HK-2 (cell line): ENCODE measurements at regions not wholly inside any gene's neighbourhood (a gene's known extent, or its start where the extent isn't known, plus 50 kb on each side); places are given as distances from the start of the nearest gene placed in this dataset.
"Not testable (repeated sequence)": the region's sequence is repeated elsewhere in the genome, so short reads cannot be mapped to it uniquely, and the experiment has no call there.

Experiments used
- DNase-seq: peaks from one replicate; pipeline ENCODE4 v3.0.0-alpha.2; 2018; ENCODE audit not compliant: unreplicated experiment

DNA sequence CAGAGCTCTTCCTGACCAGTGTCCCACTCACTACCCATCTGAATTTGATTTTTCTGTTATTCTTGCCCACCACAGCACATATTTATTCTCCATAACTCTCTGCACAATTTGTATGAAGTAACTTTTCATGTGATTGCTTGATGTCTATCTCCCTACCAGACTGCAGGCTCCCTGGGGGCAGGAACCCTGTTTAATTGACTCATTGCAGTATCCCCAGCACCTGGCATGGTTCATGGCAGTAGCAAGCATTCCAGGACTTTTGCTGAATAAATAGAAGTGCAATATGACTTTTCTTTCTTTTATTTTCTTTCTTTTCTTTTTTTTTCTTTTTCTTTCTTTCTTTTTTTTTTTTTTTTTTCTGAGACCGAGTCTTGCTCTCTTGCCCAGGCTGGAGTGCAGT, 88.7 kb upstream of the XPO1 start:
- DNase-seq = no peak

DNA sequence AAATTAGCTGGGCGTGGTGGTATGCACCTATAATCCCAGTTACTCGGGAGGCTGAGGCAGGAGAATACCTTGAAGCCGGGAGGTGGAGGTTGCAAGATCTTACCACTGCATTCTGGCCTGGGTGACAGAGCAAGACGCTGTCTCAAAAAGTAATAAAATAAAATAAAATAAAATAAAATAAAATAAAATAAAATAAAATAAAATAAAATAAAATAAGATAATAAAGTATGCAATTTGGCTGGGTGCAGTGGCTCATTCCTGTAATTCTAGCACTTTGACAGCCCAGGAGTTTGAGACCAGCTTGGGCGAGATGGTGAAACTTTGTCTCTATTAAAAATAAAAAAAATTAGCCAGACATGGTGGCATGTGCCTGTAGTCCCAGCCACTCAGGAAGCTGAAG, 85.6 kb upstream of the XPO1 start:
- DNase-seq = no peak

DNA sequence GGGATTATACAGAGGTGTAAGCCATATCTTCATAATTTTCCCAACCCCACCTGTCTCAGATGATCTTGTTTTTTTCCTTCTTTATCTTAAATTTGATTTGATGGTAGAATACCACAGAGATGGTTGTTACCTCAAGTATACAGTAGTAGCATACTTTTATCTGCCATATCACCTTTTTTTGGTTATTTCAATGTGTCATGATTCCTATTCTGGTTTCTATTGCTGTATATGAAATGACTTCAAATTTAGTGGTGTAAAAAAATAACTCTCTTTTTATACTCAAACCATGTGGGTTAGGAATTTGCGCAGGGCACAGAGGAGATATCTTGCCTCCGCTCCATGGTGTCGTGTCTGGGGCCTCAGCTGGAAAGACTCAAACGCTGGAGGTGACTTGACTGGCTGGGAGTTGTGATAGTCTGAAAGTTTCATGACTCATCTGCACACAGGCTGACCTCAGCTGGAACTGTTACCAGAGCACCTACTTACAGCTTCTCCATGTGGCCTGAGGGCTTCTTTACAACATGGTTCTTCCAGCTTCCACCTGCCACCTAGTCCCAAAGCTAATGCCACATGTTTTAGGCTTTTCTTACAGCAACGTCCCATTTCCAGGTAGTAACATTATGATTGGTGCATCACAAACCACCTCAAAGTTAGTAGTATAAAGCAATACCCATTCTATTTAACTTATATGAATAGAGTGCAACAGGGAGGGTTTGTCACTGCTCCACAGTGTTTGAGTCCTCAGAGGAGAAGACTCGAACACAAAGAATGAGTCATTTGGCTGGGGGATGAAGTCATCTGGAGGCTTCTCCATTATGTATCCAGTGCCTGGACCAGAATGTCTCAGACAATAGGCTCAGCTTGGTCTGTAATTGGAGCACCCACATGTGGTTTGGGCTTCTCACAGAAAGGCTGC, 82.3 kb upstream of the XPO1 start:
- DNase-seq = peak; percentile 19

DNA sequence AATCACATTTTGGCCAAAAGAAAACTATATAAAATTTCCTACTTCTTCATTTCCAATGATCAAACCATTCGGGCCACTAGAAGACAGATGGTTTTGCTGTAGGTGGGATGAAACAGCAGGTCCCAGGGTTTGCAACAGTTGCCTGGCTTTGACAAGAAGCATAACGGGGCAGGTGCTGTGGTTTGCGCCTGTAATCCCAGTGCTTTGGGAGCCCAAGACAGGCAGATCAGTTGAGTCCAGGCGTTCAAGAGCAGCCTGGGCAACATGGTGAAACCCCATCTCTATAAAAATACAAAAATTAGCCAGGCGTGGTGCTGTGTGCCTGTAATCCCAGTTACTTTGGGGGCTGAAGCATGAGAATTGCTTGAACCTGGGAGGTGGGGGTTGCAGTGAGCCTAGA, 81.4 kb upstream of the XPO1 start:
- no peak for DNase-seq

DNA sequence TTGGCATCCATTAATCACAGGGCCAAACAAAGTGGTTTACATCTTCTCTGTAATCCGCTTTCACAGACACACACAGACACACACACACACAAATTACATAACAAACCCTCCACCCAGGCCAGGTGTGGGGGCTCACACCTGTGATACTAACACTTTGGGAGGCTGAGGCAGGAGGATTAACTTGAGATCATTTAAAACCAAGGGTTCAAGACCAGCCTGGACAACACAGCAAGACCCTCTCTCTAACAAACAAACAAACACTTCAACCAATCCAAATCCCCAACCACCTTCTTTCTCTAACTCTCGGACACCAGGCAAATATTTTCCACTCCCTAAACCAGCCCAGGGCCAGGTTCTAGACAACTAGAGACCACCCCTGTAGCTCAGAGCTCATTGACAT, 79.5 kb upstream of the XPO1 start:
- no peak for DNase-seq

DNA sequence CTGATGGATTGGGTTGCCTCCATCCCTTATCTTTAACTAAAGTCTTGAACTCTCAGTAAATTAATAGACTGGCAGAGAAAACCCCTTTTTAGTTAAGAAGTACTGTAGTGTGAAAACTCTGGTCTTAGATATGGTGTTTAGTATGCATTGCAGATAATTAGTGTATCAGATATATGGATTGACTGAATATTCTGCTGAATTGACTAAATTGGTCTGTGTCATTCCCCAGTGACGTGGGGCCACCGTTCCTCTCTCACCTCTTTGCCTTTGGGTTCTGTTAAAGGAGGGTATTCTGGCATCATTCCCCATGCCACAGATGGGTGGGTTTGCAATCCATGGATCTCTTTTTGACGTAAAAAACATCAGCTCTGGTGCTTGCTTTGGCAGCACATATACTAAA, 67.1 kb upstream of the XPO1 start:
- DNase-seq = no peak

DNA sequence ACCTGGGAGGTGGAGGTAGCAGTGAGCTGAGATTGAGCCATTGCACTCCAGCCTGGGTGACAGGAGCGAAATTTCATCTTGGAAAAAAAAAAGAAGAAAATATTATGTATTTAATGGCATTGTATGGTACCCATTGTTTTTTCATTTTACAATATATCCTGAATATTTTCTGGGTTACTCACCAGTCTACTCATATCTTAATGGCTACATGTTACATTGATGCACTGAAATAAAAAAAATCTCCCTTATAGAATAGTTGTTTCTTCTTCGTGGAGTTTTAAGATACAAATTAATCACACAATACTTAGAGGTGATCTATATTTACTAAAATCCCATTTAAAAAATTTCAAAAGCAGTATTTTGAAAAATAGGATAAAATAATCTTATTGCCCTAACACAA, 66.3 kb upstream of the XPO1 start:
- DNase-seq = no peak

DNA sequence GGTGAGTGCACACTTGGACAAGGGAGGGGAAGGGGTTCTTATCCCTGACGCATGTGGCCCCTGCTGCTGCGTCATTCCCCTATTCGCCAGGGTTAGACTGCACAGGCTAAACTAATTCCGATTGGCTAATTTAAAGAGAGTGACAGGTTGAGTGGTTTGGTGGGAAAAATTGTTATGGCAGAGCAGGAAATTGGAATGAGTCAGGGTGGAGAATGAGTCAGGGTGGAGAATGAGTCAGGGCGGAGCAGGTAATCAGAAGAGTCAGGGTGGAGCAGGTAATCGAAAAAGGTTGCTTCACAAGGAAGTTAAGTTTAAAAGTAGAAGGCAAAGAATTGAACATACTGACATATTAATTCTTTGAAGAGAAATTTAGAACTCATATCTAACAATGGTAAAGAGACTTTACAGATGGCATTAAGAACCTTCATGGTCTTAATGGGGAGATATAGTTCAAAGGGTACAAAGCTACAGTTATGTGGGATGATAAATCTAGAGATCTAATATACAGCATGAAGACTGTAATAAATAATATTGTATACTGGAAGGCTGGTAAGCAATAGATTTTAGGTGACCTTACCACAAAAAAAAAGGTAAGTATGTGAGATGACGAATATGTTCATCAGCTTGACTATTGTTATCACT, 60.5 kb upstream of the XPO1 start:
- DNase-seq = peak; percentile 8

DNA sequence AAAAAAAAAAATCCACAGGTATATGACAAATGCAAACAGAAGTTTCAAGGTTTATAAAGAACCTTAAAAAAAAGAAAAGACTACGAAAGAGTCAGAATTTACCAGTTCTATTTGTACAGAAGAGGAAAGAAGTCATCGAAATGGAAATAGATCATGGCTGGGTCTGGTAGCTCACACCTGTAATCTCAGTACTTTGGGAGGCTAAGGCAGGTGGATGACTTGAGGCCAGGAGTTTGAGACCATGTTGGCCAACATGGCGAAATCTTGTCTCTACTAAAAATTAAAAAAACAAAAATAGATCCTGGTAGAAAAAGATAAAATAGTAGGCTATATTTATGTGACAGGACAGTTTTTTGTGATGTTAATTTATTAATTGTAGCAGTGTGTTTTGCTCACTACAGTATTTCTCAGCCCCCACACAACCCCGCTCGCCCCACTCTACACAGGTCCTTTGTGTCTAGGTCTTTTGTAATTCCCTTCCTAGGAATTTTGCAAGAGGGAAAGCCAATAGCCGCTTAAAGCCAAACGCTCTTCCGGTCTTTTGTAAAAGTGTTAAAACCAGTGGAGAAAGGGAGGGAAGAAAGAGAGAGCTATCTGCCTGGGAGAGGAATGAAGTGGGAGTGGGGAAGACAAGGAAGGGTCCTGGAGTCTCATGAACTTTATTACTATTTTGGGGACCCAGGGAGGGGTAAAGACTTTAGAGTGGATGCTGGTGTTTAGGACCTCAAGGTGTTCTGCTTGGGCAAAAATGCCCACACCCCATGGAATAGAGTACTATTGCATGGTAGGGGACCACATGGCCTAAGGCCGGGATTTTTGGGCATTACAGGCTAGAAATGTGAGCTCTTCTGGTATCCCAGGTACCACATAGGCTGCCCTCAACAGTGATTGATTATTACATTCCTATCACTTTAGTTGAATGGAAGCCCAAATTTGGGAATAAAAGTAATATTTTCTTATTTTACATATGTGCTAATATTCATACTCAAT, 59.4 kb upstream of the XPO1 start:
- DNase-seq = no peak

DNA sequence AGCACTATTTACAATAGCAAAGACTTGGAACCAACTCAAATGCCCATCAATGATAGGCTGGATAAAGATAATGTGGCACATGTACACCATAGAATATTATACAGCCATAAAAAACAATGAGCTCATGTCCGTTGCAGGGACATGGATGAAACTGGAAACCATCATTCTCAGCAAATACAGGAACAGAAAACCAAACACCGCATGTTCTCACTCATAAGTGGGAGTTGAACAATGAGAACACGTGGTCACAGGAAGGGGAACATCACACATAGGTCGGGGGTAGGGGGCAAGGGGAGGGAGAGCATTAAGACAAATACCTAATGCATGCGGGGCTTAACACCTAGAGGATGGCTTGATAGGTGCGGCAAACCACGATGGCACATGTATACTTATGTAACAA, 56.0 kb upstream of the XPO1 start:
- not testable (repeated sequence) for DNase-seq

DNA sequence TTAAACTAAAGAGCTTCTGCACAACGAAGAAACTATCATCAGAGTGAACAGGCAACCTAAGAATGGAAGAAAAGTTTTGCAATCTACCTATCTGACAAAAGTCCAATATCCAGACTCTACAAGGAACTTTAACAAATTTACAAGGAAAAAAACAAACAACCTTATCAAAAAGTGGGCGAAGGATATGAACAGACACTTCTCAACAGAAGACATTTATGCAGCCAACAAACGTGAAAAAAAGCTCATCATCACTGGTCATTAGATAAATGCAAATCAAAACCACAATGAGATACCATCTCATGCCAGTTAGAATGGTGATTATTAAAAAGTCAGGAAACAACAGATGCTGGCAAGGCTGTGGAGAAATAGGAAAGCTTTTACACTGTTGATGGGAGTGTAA, 55.5 kb upstream of the XPO1 start:
- not testable (repeated sequence) for DNase-seq

DNA sequence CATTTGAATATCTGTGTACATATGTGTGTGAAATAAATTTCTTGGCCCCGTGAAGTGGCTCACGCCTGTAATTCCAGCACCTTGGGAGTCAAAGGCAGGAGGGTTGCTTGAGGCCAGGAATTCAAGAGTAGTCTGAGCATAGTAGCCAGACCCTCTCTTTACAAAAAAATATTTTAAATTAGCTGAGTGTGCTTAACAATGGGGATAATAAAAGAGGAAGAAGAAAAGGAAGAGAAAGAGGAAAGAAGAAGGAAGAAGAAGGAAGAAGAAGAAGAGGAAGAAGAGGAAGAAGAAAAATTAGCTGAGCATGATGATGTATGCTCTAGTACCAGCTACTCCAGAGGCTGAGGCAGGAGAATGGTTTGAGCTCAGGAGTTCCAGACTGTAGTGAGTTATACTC, 52.1 kb upstream of the XPO1 start:
- no peak for DNase-seq

DNA sequence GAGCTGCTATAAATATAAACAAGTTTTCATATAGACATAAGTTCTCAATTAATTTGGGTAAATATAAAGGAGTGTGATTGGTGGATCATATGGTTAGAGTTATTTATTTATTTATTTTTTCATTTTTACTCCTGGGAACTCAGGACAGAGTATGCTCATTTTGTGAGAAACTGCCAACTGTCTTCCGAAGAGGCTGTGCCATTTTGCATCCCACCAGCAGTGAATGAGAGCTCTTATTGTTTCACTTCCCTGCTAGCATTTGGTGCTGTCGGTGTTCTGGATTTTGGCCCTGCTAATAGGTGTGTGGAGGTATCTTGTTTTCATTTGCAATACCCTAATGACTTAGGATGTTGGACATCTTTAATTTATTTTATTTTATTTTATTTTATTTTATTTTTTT, 50.4 kb upstream of the XPO1 start:
- DNase-seq = no peak
